Prostate gland (tissue), 2 donors: ENCODE measurements at regions not wholly inside any gene's neighbourhood (a gene's known extent, or its start where the extent isn't known, plus 50 kb on each side); places are given as distances from the start of the nearest gene placed in this dataset.

Experiments
- DNase-seq: peaks from one replicate; pipeline ENCODE4 v3.0.0-alpha.2; 2019; ENCODE audit warnings: low spot score
- H3K27ac ChIP-seq, 2 donors: fragments of 200-600 bp; sonication (generic); 2 replicates each; pipeline ENCODE4 v1.5.1; 2017 to 2019
- H3K27me3 ChIP-seq: fragments of 200-600 bp; sonication (generic); replicated peaks from 2 replicates; pipeline ENCODE4 v1.5.1; 2019; ENCODE audit not compliant: insufficient read depth
- H3K36me3 ChIP-seq, 2 donors: fragments of 200-600 bp; sonication (generic); 1 replicate in 1 of 2; 2 replicates in 1 of 2; pipeline versions ENCODE4 v1.5.1 to v1.8.1; 2017 to 2019
- H3K4me1 ChIP-seq: fragments of 200-600 bp; sonication (generic); replicated peaks from 2 replicates; pipeline ENCODE4 v1.5.1; 2019
- H3K4me3 ChIP-seq, 2 donors: fragments of 200-600 bp; sonication (generic); 2 replicates each; pipeline ENCODE4 v1.5.1; 2017 to 2019
- H3K9me3 ChIP-seq: fragments of 200-600 bp; sonication (generic); 2 replicates; pipeline ENCODE4 v1.5.1; 2017
- CTCF ChIP-seq, 4 experiments: fragments of 200-600 bp in 2 of 4; fragments of 450-650 bp in 2 of 4; sonication (generic) in 2 of 4; IDR thresholded peaks; 1 replicate in 3 of 4; 2 replicates in 1 of 4; pipeline ENCODE4 v1.5.1; 2016 to 2019; ENCODE audit warnings: antibody characterized with exemption in 4 of 4, mild to moderate bottlenecking in 2 of 4, moderate library complexity in 2 of 4
- POLR2A ChIP-seq: fragments of 450-650 bp; IDR thresholded peaks from one replicate; pipeline ENCODE4 v1.6.1; 2016; ENCODE audit warnings: antibody characterized with exemption, mild to moderate bottlenecking
- POLR2AphosphoS5 ChIP-seq: sonication (generic); formaldehyde crosslinking; IDR thresholded peaks from one replicate; pipeline ENCODE4 v1.6.1; 2017; ENCODE audit warnings: antibody characterized with exemption
- WGBS: methylation state at CpG from one replicate; pipeline ENCODE4 v1.1.5; 2018; 5-methylcytosine and 5-hydroxymethylcytosine counted together
- intact Hi-C: fragments of 100-400 bp; cut with DNase I; formaldehyde crosslinking; loops from one replicate; pipeline ENCODE4 v1.14.2; 2022

- Histone ChIP-seq H3K4me3 (no peak overlapping the region), H3K27me3 (no peaks in the 10 kb centered on the region), H3K27ac (no peak overlapping the region), H3K9me3 (no peaks in the 10 kb centered on the region), H3K4me1 (no peaks in the 10 kb centered on the region), H3K36me3 (no peaks in the 10 kb centered on the region)
- no peak for DNase-seq
- WGBS: 83% methylated on average over 1 of the region's 1 CpG
- no peak for TF ChIP-seq POLR2A
- intact Hi-C loops: no loop called here
These were observed 62.4 kb upstream of the ZBED5 start for GRCh38 chr11:10920205-10920604.

- H3K4me3 ChIP-seq: no peak overlapping the region
- no peaks in the 10 kb centered on the region for H3K27me3 ChIP-seq
- H3K27ac ChIP-seq: no peak overlapping the region
- no peaks in the 10 kb centered on the region for H3K4me1 ChIP-seq
- TF ChIP-seq CTCF (IDR thresholded peaks at IDR 0.05) (no peak), POLR2A (no peak), POLR2AphosphoS5 (no peak)
- intact Hi-C loops: no loop called here
- DNase-seq: no peak
- H3K36me3 ChIP-seq: no peaks in the 10 kb centered on the region
- H3K9me3 ChIP-seq: no peaks in the 10 kb centered on the region
- WGBS: 72% methylated on average over 1 of the region's 1 CpG
These were observed 60.8 kb upstream of the ZBED5 start for GRCh38 chr11:10918698-10919097.

- Histone ChIP-seq H3K27me3 (no peaks in the 10 kb centered on the region), H3K4me3 (no peak overlapping the region), H3K9me3 (no peaks in the 10 kb centered on the region), H3K36me3 (no peaks in the 10 kb centered on the region), H3K4me1 (no peaks in the 10 kb centered on the region), H3K27ac (no peak overlapping the region)
- intact Hi-C loops: no loop called here
- 93% methylated on average over 1 of the region's 1 CpG for WGBS
- DNase-seq: no peak
- TF ChIP-seq POLR2AphosphoS5 (no peak), CTCF (IDR thresholded peaks at IDR 0.05) (no peak), POLR2A (no peak)
These were observed 60.4 kb upstream of the ZBED5 start for GRCh38 chr11:10918275-10918674.

GRCh38 chr11:10917802-10918201, 59.9 kb upstream of the ZBED5 start:
- Histone ChIP-seq H3K9me3 (no peaks in the 10 kb centered on the region), H3K4me1 (no peaks in the 10 kb centered on the region), H3K4me3 (no peak overlapping the region), H3K36me3 (no peaks in the 10 kb centered on the region), H3K27ac (no peak overlapping the region), H3K27me3 (no peaks in the 10 kb centered on the region)
- 97% methylated on average over 1 of the region's 1 CpG for WGBS
- intact Hi-C loops: no loop called here
- no peak for DNase-seq
- TF ChIP-seq CTCF (IDR thresholded peaks at IDR 0.05): no peak
- TF ChIP-seq POLR2A: no peak
- no peak for TF ChIP-seq POLR2AphosphoS5

GRCh38 chr11:10916665-10917064, 58.8 kb upstream of the ZBED5 start:
- Histone ChIP-seq H3K36me3 (no peaks in the 10 kb centered on the region), H3K27me3 (no peaks in the 10 kb centered on the region), H3K4me1 (no peaks in the 10 kb centered on the region), H3K4me3 (no peak overlapping the region), H3K9me3 (no peaks in the 10 kb centered on the region), H3K27ac (no peak overlapping the region)
- TF ChIP-seq POLR2AphosphoS5: no peak
- WGBS: 0% methylated on average over 1 of the region's 1 CpG
- DNase-seq: no peak
- intact Hi-C loops: no loop called here

GRCh38 chr11:10914050-10914449, 56.2 kb upstream of the ZBED5 start:
- Histone ChIP-seq H3K27me3 (no peaks in the 10 kb centered on the region), H3K9me3 (no peaks in the 10 kb centered on the region), H3K4me1 (no peaks in the 10 kb centered on the region), H3K36me3 (no peaks in the 10 kb centered on the region), H3K27ac (no peak overlapping the region), H3K4me3 (no peak overlapping the region)
- TF ChIP-seq CTCF (IDR thresholded peaks at IDR 0.05): no peak
- TF ChIP-seq POLR2AphosphoS5: no peak
- TF ChIP-seq POLR2A: no peak
- WGBS: 89% methylated on average over 2 of the region's 2 CpGs
- intact Hi-C loops: no loop called here
- no peak for DNase-seq
